HL-60 (cell line): ENCODE measurements at regions not wholly inside any gene's neighbourhood (a gene's known extent, or its start where the extent isn't known, plus 50 kb on each side); places are given as distances from the start of the nearest gene placed in this dataset.

Experiments used
- DNase-seq, 2 experiments: peaks; one replicate each; pipeline ENCODE4 v3.0.0-alpha.2; 2010 to 2020; ENCODE audit warnings: low read depth in 1 of 2, low spot score in 1 of 2
- H3K27ac ChIP-seq: fragments of 250-450 bp; sonication (Bioruptor Pico); replicated peaks from 2 replicates; pipeline ENCODE4 v1.5.1; 2020; ENCODE audit warnings: mild to moderate bottlenecking, moderate library complexity
- H3K27me3 ChIP-seq: fragments of 250-450 bp; sonication (Bioruptor Pico); 2 replicates; pipeline ENCODE4 v1.5.1; 2021; ENCODE audit warnings: mild to moderate bottlenecking, moderate library complexity; ENCODE audit not compliant: insufficient read depth, poor library complexity, severe bottlenecking
- H3K4me3 ChIP-seq: replicated peaks from 2 replicates; pipeline ENCODE4 v1.5.1; 2011; ENCODE audit warnings: mild to moderate bottlenecking, control low read depth, low read length; ENCODE audit not compliant: insufficient read depth
- CTCF ChIP-seq: IDR thresholded peaks from one replicate; pipeline ENCODE4 v1.5.1; 2011; ENCODE audit warnings: low read length, control low read depth, inconsistent platforms; ENCODE audit not compliant: insufficient read depth
- GABPA ChIP-seq: IDR thresholded peaks from 2 replicates; pipeline ENCODE4 v1.6.1; 2012; ENCODE audit warnings: low read depth
- POLR2AphosphoS5 ChIP-seq: IDR thresholded peaks from 2 replicates; pipeline ENCODE4 v1.6.1; 2012; ENCODE audit warnings: low read depth
- SPI1 ChIP-seq: IDR thresholded peaks from 2 replicates; pipeline ENCODE4 v1.6.1; 2012; ENCODE audit warnings: low read depth, mild to moderate bottlenecking, borderline replicate concordance
- TF ChIP-seq, protein P1 (sequence below): IDR thresholded peaks from 2 replicates; pipeline ENCODE4 v1.6.1; 2012; ENCODE audit warnings: low read depth; ENCODE audit not compliant: insufficient replicate concordance

- TF ChIP-seq POLR2AphosphoS5 (no peak), GABPA (no peak), SPI1 (no peak), CTCF (no peak)
- TF ChIP-seq, protein P1, sequence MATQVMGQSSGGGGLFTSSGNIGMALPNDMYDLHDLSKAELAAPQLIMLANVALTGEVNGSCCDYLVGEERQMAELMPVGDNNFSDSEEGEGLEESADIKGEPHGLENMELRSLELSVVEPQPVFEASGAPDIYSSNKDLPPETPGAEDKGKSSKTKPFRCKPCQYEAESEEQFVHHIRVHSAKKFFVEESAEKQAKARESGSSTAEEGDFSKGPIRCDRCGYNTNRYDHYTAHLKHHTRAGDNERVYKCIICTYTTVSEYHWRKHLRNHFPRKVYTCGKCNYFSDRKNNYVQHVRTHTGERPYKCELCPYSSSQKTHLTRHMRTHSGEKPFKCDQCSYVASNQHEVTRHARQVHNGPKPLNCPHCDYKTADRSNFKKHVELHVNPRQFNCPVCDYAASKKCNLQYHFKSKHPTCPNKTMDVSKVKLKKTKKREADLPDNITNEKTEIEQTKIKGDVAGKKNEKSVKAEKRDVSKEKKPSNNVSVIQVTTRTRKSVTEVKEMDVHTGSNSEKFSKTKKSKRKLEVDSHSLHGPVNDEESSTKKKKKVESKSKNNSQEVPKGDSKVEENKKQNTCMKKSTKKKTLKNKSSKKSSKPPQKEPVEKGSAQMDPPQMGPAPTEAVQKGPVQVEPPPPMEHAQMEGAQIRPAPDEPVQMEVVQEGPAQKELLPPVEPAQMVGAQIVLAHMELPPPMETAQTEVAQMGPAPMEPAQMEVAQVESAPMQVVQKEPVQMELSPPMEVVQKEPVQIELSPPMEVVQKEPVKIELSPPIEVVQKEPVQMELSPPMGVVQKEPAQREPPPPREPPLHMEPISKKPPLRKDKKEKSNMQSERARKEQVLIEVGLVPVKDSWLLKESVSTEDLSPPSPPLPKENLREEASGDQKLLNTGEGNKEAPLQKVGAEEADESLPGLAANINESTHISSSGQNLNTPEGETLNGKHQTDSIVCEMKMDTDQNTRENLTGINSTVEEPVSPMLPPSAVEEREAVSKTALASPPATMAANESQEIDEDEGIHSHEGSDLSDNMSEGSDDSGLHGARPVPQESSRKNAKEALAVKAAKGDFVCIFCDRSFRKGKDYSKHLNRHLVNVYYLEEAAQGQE = no peak
- no peak overlapping the region for H3K27ac ChIP-seq
- no peak overlapping the region for H3K4me3 ChIP-seq
- DNase-seq = peak in 1 of 2 experiments; percentile 1
- no peaks in the 10 kb centered on the region for H3K27me3 ChIP-seq
Measured at GRCh38 chr10:64760371-64760770, 1239.2 kb downstream of the REEP3 start.

DNA sequence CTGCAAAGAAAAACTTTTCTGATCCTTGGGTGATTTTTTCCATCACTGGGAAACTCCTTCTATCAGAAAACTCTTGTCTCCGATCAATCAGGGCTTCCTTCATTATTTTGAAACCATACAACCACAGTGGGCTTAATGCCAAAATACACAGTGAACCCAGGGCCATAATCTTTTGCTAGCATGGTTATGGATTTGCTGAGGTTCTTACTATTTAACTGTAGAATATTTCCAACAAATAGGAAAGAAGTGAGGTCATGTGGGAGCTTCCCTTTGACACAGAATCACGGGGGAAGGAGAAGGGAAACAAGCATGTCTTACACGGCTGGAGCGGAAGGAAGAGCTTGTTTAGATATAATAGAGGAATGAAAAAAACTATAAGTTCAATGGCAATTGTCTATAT is 1241.7 kb downstream of the REEP3 start:
- H3K27ac ChIP-seq = no peak overlapping the region
- H3K4me3 ChIP-seq = no peak overlapping the region
- no peak for DNase-seq
- TF ChIP-seq CTCF (no peak), SPI1 (no peak), POLR2AphosphoS5 (no peak), GABPA (no peak)
- TF ChIP-seq, protein P1 = no peak
- H3K27me3 ChIP-seq = no peaks in the 10 kb centered on the region

DNA sequence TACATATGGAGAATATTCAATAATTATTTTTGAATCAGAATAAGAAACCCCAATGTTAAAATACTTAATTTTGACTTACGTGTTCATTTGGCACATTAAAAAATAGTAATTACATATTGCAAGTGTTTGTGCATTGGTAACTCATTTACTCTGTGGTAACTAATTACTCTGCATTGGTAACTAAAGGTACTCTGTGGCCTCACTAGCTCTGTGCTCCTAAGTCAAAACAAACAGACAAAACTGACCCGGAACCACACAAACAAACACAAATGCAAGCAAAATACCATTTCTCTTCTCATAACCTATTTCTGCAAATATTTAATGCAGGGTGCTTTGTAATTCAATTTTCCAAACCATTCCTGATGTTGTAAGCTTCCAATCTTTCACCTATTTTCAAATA is 1244.3 kb downstream of the REEP3 start:
- no peaks in the 10 kb centered on the region for H3K27me3 ChIP-seq
- no peak overlapping the region for H3K27ac ChIP-seq
- no peak for DNase-seq
- no peak overlapping the region for H3K4me3 ChIP-seq
- no peak for TF ChIP-seq CTCF
- no peak for TF ChIP-seq POLR2AphosphoS5
- no peak for TF ChIP-seq GABPA
- TF ChIP-seq, protein P1 = no peak
- no peak for TF ChIP-seq SPI1
